ENCODE measurements at regions not wholly inside any gene's neighbourhood (a gene's known extent, or its start where the extent isn't known, plus 50 kb on each side); places are given as distances from the start of the nearest gene placed in this dataset.
"Not testable (repeated sequence)": the region's sequence is repeated elsewhere in the genome, so short reads cannot be mapped to it uniquely, and the experiment has no call there.

DNA sequence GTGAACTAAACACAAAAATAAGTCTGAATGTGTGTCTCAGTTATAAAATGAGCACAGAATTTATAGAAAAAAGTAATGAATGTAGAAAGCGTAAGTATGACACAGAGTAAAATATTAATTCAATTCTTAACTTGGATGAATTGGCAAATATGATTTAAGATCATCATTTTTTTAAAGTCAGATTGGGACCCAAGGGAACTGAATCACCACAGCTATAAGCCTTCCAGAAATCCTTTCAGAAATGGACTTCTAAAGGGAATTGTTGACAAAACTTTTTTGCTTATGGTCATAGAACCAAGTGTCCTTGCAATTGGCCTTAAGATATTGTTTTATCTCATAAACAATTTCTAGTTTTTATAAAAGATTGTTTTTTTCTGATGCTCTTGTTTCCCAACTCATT, 495.1 kb upstream of the DAB2 start:
- 83 to 98% methylated on average over 1 of the region's 1 CpG for WGBS, 2 donors
- H3K36me3 ChIP-seq (ENCODE audit: low read depth, missing control alignments): no peaks in the 10 kb centered on the region
- no peaks in the 10 kb centered on the region for H3K27me3 ChIP-seq

DNA sequence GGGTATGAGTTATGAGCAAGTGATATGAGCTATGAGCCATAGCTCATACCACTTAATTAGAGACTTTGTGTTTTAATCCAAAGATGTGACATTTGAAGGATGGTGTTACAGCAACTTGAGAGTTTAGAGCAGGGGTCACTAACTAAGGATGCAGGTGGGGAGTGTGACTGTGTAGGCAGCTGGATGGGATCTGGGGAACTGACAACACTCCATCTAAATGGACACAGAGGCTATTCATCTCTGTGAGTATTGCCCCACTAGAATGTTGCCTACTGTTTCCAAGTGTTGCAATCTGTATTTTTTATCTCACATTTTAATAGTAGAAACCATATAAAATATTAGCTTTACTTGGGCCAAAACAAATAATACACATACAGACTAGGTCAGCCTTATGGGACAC, 488.1 kb upstream of the DAB2 start:
- TF ChIP-seq, protein P1, sequence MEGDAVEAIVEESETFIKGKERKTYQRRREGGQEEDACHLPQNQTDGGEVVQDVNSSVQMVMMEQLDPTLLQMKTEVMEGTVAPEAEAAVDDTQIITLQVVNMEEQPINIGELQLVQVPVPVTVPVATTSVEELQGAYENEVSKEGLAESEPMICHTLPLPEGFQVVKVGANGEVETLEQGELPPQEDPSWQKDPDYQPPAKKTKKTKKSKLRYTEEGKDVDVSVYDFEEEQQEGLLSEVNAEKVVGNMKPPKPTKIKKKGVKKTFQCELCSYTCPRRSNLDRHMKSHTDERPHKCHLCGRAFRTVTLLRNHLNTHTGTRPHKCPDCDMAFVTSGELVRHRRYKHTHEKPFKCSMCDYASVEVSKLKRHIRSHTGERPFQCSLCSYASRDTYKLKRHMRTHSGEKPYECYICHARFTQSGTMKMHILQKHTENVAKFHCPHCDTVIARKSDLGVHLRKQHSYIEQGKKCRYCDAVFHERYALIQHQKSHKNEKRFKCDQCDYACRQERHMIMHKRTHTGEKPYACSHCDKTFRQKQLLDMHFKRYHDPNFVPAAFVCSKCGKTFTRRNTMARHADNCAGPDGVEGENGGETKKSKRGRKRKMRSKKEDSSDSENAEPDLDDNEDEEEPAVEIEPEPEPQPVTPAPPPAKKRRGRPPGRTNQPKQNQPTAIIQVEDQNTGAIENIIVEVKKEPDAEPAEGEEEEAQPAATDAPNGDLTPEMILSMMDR (IDR thresholded peaks at IDR 0.05): no peak
- no peak for TF ChIP-seq POLR2A (IDR thresholded peaks at IDR 0.05)
- no peaks in the 10 kb centered on the region for H3K36me3 ChIP-seq (ENCODE audit: low read depth, missing control alignments)
- intact Hi-C loops (cut with DNase I; ENCODE audit: low total_unique reads): no loop called here

More for the DNA sequence above, 495.1 kb upstream of the DAB2 start:
- Histone ChIP-seq H3K9me3 (no peaks in the 10 kb centered on the region), H3K4me3 (no peak overlapping the region), H3K4me1 (no peaks in the 10 kb centered on the region), H3K27ac (no peak overlapping the region)
- no peak for DNase-seq
- intact Hi-C loops (cut with DNase I; ENCODE audit: low total_unique reads): no loop called here
- TF ChIP-seq, protein P1 (IDR thresholded peaks at IDR 0.05): no peak

DNA sequence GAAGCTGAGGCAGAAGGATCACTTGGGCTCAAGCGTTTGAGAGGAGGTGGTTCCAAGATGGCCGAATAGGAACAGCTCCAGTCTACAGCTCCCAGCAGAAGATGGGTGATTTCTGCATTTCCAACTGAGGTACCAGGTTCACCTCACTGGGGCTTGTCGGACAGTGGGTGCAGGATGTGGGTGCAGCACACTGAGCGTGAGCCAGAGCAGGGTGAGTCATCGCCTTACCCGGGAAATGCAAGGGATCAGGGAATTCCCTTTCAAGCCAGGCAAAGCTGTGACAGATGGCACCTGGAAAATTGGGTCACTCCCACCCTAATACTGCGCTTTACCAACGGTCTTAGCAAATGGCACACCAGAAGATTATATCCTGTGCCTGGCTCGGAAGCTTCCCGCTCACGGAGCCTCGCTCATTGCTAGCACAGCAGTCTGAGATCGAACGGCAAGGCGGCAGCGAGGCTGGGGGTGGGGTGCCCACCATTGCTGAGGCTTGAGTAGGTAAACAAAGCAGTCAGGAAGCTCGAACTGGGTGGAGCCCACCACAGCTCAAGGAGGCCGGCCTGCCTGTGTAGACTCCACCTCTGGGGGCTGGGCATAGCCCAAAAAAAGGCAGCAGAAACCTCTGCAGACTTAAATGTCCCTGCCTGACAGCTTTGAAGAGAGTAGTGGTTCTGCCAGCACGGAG, 482.6 kb upstream of the DAB2 start:
- WGBS, 2 donors: 93 to 94% methylated on average over 19 of the region's 19 CpGs
- H3K27ac ChIP-seq; H3K4me1 ChIP-seq; H3K4me3 ChIP-seq; H3K36me3 ChIP-seq (ENCODE audit: low read depth, missing control alignments); intact Hi-C loops (cut with DNase I; ENCODE audit: low total_unique reads); H3K27me3 ChIP-seq; H3K9me3 ChIP-seq; DNase-seq: not testable (repeated sequence)

More for the DNA sequence above, 488.1 kb upstream of the DAB2 start:
- Histone ChIP-seq H3K4me3 (no peak overlapping the region), H3K9me3 (no peaks in the 10 kb centered on the region), H3K27ac (no peak overlapping the region), H3K4me1 (no peaks in the 10 kb centered on the region), H3K27me3 (no peaks in the 10 kb centered on the region)
- DNase-seq: no peak

DNA sequence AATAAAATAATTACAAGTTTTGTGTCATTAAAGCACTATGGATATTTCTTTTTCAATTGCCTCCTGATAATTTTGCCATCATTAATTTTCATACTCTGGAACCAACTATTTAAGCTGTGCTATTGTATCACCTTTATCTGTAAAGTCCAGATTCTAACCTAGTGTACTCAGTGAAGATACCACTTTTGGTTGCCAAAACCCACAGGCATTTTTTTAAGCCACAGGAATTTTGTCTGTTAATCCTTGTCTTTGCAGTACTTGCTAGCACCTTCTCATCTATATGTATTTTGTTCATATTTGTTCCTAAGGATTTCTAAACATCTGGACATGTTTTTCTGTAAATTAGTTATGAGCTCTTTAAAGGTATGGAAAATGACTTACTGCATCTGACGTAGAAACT, 481.4 kb upstream of the DAB2 start:
- no peaks in the 10 kb centered on the region for H3K36me3 ChIP-seq (ENCODE audit: low read depth, missing control alignments)
- H3K4me3 ChIP-seq: no peak overlapping the region
- 83 to 85% methylated on average over 1 of the region's 1 CpG for WGBS, 2 donors
- TF ChIP-seq, protein P1 (IDR thresholded peaks at IDR 0.05): no peak
- no peak for TF ChIP-seq POLR2A (IDR thresholded peaks at IDR 0.05)
- no peaks in the 10 kb centered on the region for H3K4me1 ChIP-seq
- H3K27me3 ChIP-seq: no peaks in the 10 kb centered on the region
- no peak for DNase-seq
- intact Hi-C loops (cut with DNase I; ENCODE audit: low total_unique reads): no loop called here
- H3K9me3 ChIP-seq: no peaks in the 10 kb centered on the region
- H3K27ac ChIP-seq: no peak overlapping the region

DNA sequence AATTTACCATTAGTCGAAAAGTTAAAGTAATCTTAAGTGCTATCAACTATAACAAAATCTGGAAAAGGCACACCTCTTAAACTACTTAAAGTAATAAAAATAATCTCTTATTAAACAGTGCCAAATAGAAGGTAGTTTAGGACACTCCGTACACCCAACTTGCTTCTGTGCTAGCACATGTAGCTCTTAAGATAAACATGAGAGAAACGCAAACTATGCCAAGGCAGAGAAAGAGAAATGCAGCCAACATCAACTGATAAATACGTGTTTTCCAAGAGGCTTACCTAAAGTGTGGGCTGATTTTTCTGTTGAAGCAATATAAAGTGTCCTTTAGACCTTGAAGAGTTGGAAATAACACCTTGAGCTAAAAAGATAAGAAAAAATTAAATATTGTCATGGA, 480.6 kb upstream of the DAB2 start:
- no peaks in the 10 kb centered on the region for H3K9me3 ChIP-seq
- H3K4me3 ChIP-seq: no peak overlapping the region
- TF ChIP-seq, protein P1 (IDR thresholded peaks at IDR 0.05): no peak
- TF ChIP-seq POLR2A (IDR thresholded peaks at IDR 0.05): no peak
- no peak for DNase-seq
- H3K4me1 ChIP-seq: no peaks in the 10 kb centered on the region
- H3K27ac ChIP-seq: no peak overlapping the region
- H3K36me3 ChIP-seq (ENCODE audit: low read depth, missing control alignments): no peaks in the 10 kb centered on the region
- intact Hi-C loops (cut with DNase I; ENCODE audit: low total_unique reads): no loop called here
- H3K27me3 ChIP-seq: no peaks in the 10 kb centered on the region
- WGBS, 2 donors: 39 to 41% methylated on average over 4 of the region's 4 CpGs

All from testis (tissue), 2 donors.